PFSK-1 (cell line): ENCODE measurements at regions not wholly inside any gene's neighbourhood (a gene's known extent, or its start where the extent isn't known, plus 50 kb on each side); places are given as distances from the start of the nearest gene placed in this dataset.

Source experiments
- FOXP2 ChIP-seq: optimal IDR thresholded peaks from 2 replicates; pipeline ENCODE3; 2011; ENCODE audit warnings: borderline replicate concordance, control low read depth, inconsistent platforms; ENCODE audit not compliant: insufficient read depth; ENCODE audit errors: extremely low read length, extremely low read depth
- POLR2AphosphoS5 ChIP-seq: IDR thresholded peaks from 2 replicates; pipeline ENCODE4 v1.6.1; 2012; ENCODE audit warnings: low read depth, mild to moderate bottlenecking, control low read depth, low read length, moderate library complexity
- SIN3A ChIP-seq: IDR thresholded peaks from 2 replicates; pipeline ENCODE4 v1.6.1; 2012; ENCODE audit warnings: mild to moderate bottlenecking, low read length, moderate library complexity, borderline replicate concordance; ENCODE audit not compliant: insufficient read depth
- TAF1 ChIP-seq: IDR thresholded peaks from 2 replicates; pipeline ENCODE4 v1.6.1; 2012; ENCODE audit warnings: low read length, control low read depth, borderline replicate concordance; ENCODE audit not compliant: insufficient read depth

DNA sequence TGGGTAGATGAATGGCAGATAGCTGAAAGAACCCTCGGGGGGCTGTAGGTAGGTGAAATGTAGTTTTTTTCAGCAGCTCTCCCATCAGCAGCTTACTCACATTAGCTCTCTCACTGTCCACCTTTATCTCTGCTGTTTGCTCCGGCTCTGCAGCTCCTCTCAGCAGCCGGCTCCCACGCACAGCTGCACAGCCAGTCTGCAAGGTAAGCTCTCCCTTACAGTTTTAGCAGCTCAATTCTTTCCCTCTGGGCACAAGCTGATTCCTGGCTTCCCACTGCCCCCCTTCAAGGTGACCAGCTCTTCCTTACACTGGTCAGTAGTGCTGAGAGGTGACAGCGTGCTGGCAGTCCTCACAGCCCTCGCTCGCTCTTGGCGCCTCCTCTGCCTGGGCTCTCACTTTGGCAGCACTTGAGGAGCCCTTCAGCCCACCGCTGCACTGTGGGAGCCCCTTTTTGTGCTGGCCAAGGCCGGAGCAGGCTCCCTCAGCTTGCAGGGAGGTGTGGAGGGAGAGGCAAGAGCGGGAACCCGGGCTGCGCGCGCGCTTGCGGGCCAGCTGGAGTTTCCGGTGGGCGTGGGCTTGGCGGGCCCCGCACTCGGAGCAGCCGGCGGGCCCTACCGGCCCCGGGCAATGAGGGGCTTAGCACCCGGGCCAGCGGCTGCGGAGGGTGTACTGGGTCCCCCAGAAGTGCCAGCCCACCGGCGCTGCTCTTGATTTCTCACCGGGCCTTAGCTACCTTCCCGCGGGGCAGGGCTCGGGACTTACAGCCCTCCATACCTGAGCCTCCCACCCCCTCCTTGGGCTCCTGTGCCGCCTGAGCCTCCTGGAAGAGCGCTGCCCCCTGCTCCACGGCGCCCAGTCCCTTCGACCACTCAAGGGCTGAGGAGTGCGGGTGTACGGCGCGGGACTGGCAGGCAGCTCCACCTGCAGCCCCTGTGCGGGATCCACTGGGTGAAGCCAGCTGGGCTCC lies 393.6 kb downstream of the CENPC start:
- no peak for TF ChIP-seq POLR2AphosphoS5
- no peak for TF ChIP-seq TAF1
- no peak for TF ChIP-seq FOXP2
- no peak for TF ChIP-seq SIN3A
